Liver (tissue), 8 donors: ENCODE measurements at regions not wholly inside any gene's neighbourhood (a gene's known extent, or its start where the extent isn't known, plus 50 kb on each side); places are given as distances from the start of the nearest gene placed in this dataset.

ENCODE experiments used
- DNase-seq: peaks from one replicate; pipeline ENCODE4 v3.0.0-alpha.2; 2017; ENCODE audit warnings: low spot score
- H3K27ac ChIP-seq, 2 donors: one replicate each; pipeline ENCODE4 v1.7.0; 2013; ENCODE audit warnings: inconsistent platforms in 2 of 2, low read length in 2 of 2, control low read depth in 1 of 2, low read depth in 1 of 2, mild to moderate bottlenecking in 1 of 2
- H3K27me3 ChIP-seq, 4 donors: one replicate each; pipeline versions ENCODE4 v1.6.1 to v1.7.0; 2013; ENCODE audit warnings: low read length in 3 of 4, inconsistent platforms in 1 of 4, mild to moderate bottlenecking in 1 of 4, moderate library complexity in 1 of 4; ENCODE audit not compliant: control insufficient read depth in 4 of 4, insufficient read depth in 4 of 4
- H3K36me3 ChIP-seq, 4 donors: one replicate each; pipeline versions ENCODE4 v1.6.1 to v1.7.0; 2013; ENCODE audit warnings: low read length in 3 of 4, mild to moderate bottlenecking in 3 of 4, low read depth in 1 of 4, moderate library complexity in 1 of 4; ENCODE audit not compliant: control insufficient read depth in 4 of 4, insufficient read depth in 3 of 4
- H3K4me1 ChIP-seq, 4 donors: one replicate each; pipeline versions ENCODE4 v1.6.1 to v1.7.0; 2013; ENCODE audit warnings: low read length in 3 of 4, mild to moderate bottlenecking in 3 of 4, moderate library complexity in 1 of 4; ENCODE audit not compliant: control insufficient read depth in 4 of 4, insufficient read depth in 4 of 4
- H3K4me3 ChIP-seq, 3 donors: one replicate each; pipeline versions ENCODE4 v1.6.1 to v1.7.0; 2013; ENCODE audit warnings: low read length in 3 of 3, control low read depth in 1 of 3, low read depth in 1 of 3, mild to moderate bottlenecking in 1 of 3
- H3K9ac ChIP-seq, 2 donors: one replicate each; pipeline ENCODE4 v1.7.0; 2013; ENCODE audit warnings: low read length in 2 of 2, mild to moderate bottlenecking in 2 of 2, moderate library complexity in 2 of 2, control low read depth in 1 of 2, low read depth in 1 of 2
- H3K9me3 ChIP-seq, 4 donors: one replicate each; pipeline versions ENCODE4 v1.6.1 to v1.7.0; 2013; ENCODE audit warnings: low read length in 3 of 4; ENCODE audit not compliant: control insufficient read depth in 4 of 4
- ATF3 ChIP-seq: IDR thresholded peaks from 2 replicates; pipeline ENCODE4 v1.6.1; 2016; ENCODE audit warnings: antibody characterized with exemption
- CTCF ChIP-seq: fragments of 150-350 bp; IDR thresholded peaks from 2 replicates; pipeline ENCODE4 v1.5.1; 2017; ENCODE audit warnings: improper control_type of control experiment, low read depth, low read length; ENCODE audit not compliant: missing input control
- EGR1 ChIP-seq, 2 donors: IDR thresholded peaks; 2 replicates each; pipeline ENCODE4 v1.6.1; 2016 to 2018; ENCODE audit warnings: antibody characterized with exemption in 2 of 2, low read depth in 2 of 2
- FOXA1 ChIP-seq: IDR thresholded peaks from 2 replicates; pipeline ENCODE4 v1.6.1; 2016; ENCODE audit warnings: antibody characterized with exemption
- FOXA2 ChIP-seq: IDR thresholded peaks from 2 replicates; pipeline ENCODE4 v1.6.1; 2016; ENCODE audit warnings: antibody characterized with exemption
- GABPA ChIP-seq, 2 donors: IDR thresholded peaks in 1 of 2; conservative IDR thresholded peaks in 1 of 2; 2 replicates each; pipeline ENCODE4 v1.6.1; 2016; ENCODE audit warnings: antibody characterized with exemption in 2 of 2, mild to moderate bottlenecking in 1 of 2, moderate library complexity in 1 of 2
- HNF4A ChIP-seq, 2 donors: conservative IDR thresholded peaks; 2 replicates each; pipeline ENCODE4 v1.6.1; 2016; ENCODE audit warnings: antibody characterized with exemption in 2 of 2, mild to moderate bottlenecking in 2 of 2
- HNF4G ChIP-seq: IDR thresholded peaks from 2 replicates; pipeline ENCODE4 v1.6.1; 2016; ENCODE audit warnings: antibody characterized with exemption
- JUND ChIP-seq, 2 donors: IDR thresholded peaks; 2 replicates each; pipeline ENCODE4 v1.6.1; 2016; ENCODE audit warnings: antibody characterized with exemption in 2 of 2
- NR2F2 ChIP-seq: IDR thresholded peaks from 2 replicates; pipeline ENCODE4 v1.6.1; 2016; ENCODE audit warnings: antibody characterized with exemption
- RAD21 ChIP-seq, 2 donors: IDR thresholded peaks; 2 replicates each; pipeline ENCODE4 v1.6.1; 2016; ENCODE audit warnings: antibody characterized with exemption in 2 of 2, mild to moderate bottlenecking in 2 of 2
- RXRA ChIP-seq, 2 donors: IDR thresholded peaks; 2 replicates each; pipeline ENCODE4 v1.6.1; 2017 to 2018; ENCODE audit warnings: antibody characterized with exemption in 2 of 2, mild to moderate bottlenecking in 1 of 2
- SP1 ChIP-seq: IDR thresholded peaks from 2 replicates; pipeline ENCODE4 v1.6.1; 2018; ENCODE audit warnings: antibody characterized with exemption, mild to moderate bottlenecking
- YY1 ChIP-seq: IDR thresholded peaks from 2 replicates; pipeline ENCODE4 v1.6.1; 2016; ENCODE audit warnings: antibody characterized with exemption, mild to moderate bottlenecking
- WGBS: extraction: QIAGEN DNeasy Blood & Tissue Kit; methylation state at CpG from one replicate; pipeline ENCODE4 v1.1.7; 2013; 5-methylcytosine and 5-hydroxymethylcytosine counted together
- TF ChIP-seq, protein P1 (sequence below): IDR thresholded peaks from 2 replicates; pipeline ENCODE4 v1.6.1; 2016; ENCODE audit warnings: antibody characterized with exemption, mild to moderate bottlenecking
- TF ChIP-seq, protein P2 (sequence below): IDR thresholded peaks from 2 replicates; pipeline ENCODE4 v1.6.1; 2016; ENCODE audit warnings: antibody characterized with exemption
- TF ChIP-seq, protein P3 (sequence below): IDR thresholded peaks from 2 replicates; pipeline ENCODE4 v1.6.1; 2016; ENCODE audit warnings: antibody characterized with exemption
- donor health status: healthy.
- donor health status: healthy.
- donor health status: healthy.
- donor health status: healthy.
- donor health status: healthy.

GRCh38 chr3:163983940-163984339 is 1094.4 kb downstream of the SI start:
- Histone ChIP-seq H3K27me3 (no peaks in the 10 kb centered on the region), H3K9me3 (no peaks in the 10 kb centered on the region), H3K4me1 (no peaks in the 10 kb centered on the region), H3K9ac (no peak overlapping the region), H3K27ac (no peak overlapping the region), H3K36me3 (no peaks in the 10 kb centered on the region), H3K4me3 (no peak overlapping the region)
- TF ChIP-seq GABPA (IDR thresholded peaks at IDR 0.05 in 1 of 2, conservative IDR thresholded peaks at IDR 0.05 in 1 of 2) (no peak), JUND (IDR thresholded peaks at IDR 0.05) (no peak), RAD21 (IDR thresholded peaks at IDR 0.05) (no peak)
- no peak for DNase-seq
- WGBS, result 70% methylated on average over 6 of the region's 6 CpGs

- TF ChIP-seq SP1 (no peak), HNF4A (conservative IDR thresholded peaks at IDR 0.05) (no peak), FOXA1 (no peak), GABPA (IDR thresholded peaks at IDR 0.05 in 1 of 2, conservative IDR thresholded peaks at IDR 0.05 in 1 of 2) (no peak), YY1 (no peak), NR2F2 (no peak)
- TF ChIP-seq, protein P1, sequence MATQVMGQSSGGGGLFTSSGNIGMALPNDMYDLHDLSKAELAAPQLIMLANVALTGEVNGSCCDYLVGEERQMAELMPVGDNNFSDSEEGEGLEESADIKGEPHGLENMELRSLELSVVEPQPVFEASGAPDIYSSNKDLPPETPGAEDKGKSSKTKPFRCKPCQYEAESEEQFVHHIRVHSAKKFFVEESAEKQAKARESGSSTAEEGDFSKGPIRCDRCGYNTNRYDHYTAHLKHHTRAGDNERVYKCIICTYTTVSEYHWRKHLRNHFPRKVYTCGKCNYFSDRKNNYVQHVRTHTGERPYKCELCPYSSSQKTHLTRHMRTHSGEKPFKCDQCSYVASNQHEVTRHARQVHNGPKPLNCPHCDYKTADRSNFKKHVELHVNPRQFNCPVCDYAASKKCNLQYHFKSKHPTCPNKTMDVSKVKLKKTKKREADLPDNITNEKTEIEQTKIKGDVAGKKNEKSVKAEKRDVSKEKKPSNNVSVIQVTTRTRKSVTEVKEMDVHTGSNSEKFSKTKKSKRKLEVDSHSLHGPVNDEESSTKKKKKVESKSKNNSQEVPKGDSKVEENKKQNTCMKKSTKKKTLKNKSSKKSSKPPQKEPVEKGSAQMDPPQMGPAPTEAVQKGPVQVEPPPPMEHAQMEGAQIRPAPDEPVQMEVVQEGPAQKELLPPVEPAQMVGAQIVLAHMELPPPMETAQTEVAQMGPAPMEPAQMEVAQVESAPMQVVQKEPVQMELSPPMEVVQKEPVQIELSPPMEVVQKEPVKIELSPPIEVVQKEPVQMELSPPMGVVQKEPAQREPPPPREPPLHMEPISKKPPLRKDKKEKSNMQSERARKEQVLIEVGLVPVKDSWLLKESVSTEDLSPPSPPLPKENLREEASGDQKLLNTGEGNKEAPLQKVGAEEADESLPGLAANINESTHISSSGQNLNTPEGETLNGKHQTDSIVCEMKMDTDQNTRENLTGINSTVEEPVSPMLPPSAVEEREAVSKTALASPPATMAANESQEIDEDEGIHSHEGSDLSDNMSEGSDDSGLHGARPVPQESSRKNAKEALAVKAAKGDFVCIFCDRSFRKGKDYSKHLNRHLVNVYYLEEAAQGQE, result no peak
- Histone ChIP-seq H3K4me3 (no peak overlapping the region), H3K4me1 (no peaks in the 10 kb centered on the region), H3K9ac (no peak overlapping the region), H3K27ac (no peak overlapping the region), H3K27me3 (peaks cover 0 to 4% (median 0%) of the 10 kb centered on the region in 4 donors), H3K9me3 (no peaks in the 10 kb centered on the region), H3K36me3 (no peaks in the 10 kb centered on the region)
- DNase-seq, result no peak
These were observed 1106.4 kb downstream of the SI start for GRCh38 chr3:163971861-163972260.

- DNase-seq, result no peak
- no peak overlapping the region for H3K27ac ChIP-seq
- H3K36me3 ChIP-seq, result no peaks in the 10 kb centered on the region
- no peak overlapping the region for H3K9ac ChIP-seq
- H3K4me3 ChIP-seq, result no peak overlapping the region
- no peaks in the 10 kb centered on the region for H3K4me1 ChIP-seq
- no peaks in the 10 kb centered on the region for H3K9me3 ChIP-seq
- H3K27me3 ChIP-seq, result no peaks in the 10 kb centered on the region
- TF ChIP-seq ATF3 (no peak), GABPA (IDR thresholded peaks at IDR 0.05 in 1 of 2, conservative IDR thresholded peaks at IDR 0.05 in 1 of 2) (no peak), RAD21 (IDR thresholded peaks at IDR 0.05) (no peak), FOXA2 (no peak), JUND (IDR thresholded peaks at IDR 0.05) (no peak), CTCF (no peak), YY1 (no peak), HNF4G (no peak), RXRA (IDR thresholded peaks at IDR 0.05) (no peak), NR2F2 (no peak), FOXA1 (no peak), SP1 (no peak), HNF4A (conservative IDR thresholded peaks at IDR 0.05) (no peak), EGR1 (IDR thresholded peaks at IDR 0.05; ENCODE audit: low read depth in 2 of 2) (no peak)
- TF ChIP-seq, protein P1, result no peak
- TF ChIP-seq, protein P2, sequence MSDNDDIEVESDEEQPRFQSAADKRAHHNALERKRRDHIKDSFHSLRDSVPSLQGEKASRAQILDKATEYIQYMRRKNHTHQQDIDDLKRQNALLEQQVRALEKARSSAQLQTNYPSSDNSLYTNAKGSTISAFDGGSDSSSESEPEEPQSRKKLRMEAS, result no peak
- TF ChIP-seq, protein P3, sequence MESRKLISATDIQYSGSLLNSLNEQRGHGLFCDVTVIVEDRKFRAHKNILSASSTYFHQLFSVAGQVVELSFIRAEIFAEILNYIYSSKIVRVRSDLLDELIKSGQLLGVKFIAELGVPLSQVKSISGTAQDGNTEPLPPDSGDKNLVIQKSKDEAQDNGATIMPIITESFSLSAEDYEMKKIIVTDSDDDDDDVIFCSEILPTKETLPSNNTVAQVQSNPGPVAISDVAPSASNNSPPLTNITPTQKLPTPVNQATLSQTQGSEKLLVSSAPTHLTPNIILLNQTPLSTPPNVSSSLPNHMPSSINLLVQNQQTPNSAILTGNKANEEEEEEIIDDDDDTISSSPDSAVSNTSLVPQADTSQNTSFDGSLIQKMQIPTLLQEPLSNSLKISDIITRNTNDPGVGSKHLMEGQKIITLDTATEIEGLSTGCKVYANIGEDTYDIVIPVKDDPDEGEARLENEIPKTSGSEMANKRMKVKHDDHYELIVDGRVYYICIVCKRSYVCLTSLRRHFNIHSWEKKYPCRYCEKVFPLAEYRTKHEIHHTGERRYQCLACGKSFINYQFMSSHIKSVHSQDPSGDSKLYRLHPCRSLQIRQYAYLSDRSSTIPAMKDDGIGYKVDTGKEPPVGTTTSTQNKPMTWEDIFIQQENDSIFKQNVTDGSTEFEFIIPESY, result no peak
These were observed 1121.2 kb downstream of the SI start for GRCh38 chr3:163957072-163957471.
